ENCODE measurements at regions not wholly inside any gene's neighbourhood (a gene's known extent, or its start where the extent isn't known, plus 50 kb on each side); places are given as distances from the start of the nearest gene placed in this dataset.

DNA sequence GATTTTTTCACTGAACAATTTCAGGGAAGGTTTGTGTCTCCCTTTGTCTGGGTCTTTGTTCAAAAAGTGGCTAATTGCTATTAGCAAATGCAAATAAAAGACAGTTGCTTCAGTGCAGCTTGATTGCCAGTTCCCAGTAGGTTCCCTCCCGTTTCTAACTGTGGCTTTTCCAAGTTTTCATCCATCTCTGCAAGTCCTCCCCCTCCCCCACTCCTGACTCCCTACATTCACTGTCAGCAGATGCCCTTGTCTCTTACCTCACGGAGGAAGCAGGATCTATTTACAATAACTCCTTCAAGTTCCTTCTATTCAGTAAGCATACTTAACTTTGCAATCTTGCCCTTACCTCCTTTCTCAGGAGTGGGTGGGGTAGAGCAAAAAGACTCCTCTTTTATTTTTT lies 55.4 kb upstream of the SCEL start:
- in situ Hi-C loops (cut with MboI; ENCODE audit: low sequenced_read_pairs): no loop called here

DNA sequence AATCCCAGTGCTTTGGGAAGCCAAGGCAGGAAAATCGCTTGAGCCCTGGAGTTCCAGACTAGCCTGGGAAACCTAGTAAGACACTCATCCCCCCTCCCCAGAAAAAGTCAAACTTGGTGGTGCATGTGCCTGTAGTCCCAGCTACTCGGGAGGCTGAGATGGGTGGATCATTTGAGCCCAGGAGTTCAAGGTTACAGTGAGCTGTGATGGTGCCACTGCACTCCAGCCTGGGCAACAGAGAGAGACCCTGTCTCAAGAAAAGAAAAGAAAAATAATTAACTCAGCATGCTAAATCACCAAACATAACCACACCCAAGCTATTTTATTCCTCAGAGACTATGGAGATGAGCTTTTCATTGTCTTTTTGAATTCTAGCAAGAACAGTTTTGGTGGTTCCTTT lies 56.2 kb upstream of the SCEL start:
- in situ Hi-C loops (cut with MboI; ENCODE audit: low sequenced_read_pairs): loop anchor here (10.0 kb wide), 1 partner anchor 145 kb away; no protein-coding TSS in a partner anchor

DNA sequence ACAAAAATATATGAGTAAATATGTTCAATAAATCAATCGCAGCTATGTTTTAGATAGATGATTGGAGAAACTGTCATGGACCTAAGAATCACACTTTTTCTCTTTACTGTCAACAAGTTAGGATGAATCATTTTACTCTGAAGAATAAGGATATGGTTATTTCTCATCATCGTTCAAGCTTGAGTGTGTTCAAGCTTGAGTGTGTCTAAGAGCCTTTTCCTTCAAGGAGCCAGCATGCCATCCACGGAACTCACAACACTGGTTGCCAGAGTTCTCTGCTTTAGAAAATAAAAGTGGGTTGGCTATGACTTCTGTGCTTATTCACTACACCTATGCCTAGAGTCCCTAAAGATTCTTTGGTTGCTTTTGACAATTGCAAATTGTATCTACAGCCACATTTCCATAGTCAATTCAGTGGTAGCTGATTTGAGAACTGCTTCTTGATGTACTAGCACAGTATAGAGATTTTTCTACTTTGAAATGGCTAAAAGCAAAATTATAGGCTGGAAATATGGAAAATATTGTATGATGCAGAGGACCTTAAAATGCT lies 58.1 kb upstream of the SCEL start:
- in situ Hi-C loops (cut with MboI; ENCODE audit: low sequenced_read_pairs): loop anchor here (10.0 kb wide), 1 partner anchor 143 kb away; no protein-coding TSS in a partner anchor

DNA sequence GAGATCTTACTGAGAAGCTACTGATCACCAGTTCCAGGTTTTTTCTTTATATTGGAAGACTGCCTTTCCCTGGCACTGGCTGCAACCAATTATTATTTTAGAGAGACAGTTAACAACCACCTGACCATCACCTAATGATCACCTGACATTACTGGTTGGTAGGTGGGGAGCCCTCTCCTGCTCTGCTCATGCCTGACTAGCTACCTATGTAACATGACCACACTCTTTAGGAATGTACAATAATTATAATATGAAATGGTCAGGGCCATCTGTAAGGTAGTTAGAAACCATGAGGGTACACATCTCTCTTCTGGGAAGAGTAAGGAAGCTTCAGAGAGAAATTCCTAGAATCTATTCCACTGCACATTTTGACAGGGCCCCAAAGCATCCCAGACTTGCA lies 59.0 kb upstream of the SCEL start:
- in situ Hi-C loops (cut with MboI; ENCODE audit: low sequenced_read_pairs): loop anchor here (10.0 kb wide), 1 partner anchor 142 kb away; no protein-coding TSS in a partner anchor

DNA sequence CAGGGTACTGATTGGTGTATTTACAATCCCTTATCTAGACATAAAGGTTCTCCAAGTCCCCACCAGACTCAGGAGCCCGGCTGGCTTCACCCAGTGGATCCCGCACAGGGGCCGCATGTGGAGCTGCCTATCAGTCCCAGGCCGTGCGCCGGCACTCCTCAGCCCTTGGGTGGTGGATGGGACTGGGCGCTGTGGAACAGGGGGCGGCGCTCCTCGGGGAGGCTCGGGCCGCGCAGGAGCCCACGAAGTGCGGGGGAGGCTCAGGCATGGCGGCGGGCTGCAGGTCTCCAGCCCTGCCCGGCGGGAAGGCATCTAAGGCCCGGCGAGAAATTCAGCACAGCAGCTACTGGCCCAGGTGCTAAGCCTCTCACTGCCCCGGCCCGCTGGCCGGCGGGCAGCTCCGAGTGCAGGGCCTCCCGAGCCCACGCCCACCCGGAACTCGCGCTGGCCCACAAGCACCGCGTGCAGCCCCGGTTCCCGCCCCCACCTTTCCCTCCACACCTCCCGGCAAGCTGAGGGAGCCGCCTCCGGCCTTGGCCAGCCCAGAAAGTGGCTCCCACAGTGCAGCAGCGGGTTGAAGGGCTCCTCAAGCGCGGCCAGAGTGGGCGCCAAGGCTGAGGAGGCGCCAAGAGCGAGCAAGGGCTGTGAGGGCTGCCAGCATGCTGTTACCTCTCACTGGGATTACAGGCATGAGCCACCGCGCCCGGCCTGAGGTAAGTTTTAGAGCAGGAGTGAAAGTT lies 60.0 kb upstream of the SCEL start:
- in situ Hi-C loops (cut with MboI; ENCODE audit: low sequenced_read_pairs): loop anchor here (10.0 kb wide), 1 partner anchor 141 kb away; no protein-coding TSS in a partner anchor

DNA sequence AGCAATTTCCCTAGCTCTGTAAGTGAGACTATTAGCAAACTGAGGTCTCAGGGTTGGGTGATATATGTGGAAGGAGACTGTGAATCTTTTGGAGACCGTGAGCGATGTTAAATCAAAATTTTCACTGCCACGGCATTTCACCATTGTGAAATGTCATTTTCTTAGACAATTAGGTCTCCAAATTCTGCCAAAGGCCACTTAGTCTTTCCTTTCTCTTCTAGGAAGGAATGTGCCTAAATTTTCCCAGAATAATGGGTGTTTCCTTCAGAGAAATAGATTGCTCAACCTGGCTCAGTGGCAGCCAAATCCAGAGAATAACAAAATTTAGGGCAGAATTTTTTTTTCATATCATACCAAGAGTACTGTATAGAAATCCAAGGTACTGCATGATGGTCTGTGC lies 64.5 kb upstream of the SCEL start:
- in situ Hi-C loops (cut with MboI; ENCODE audit: low sequenced_read_pairs): loop anchor here (10.0 kb wide), 1 partner anchor 136 kb away; no protein-coding TSS in a partner anchor

DNA sequence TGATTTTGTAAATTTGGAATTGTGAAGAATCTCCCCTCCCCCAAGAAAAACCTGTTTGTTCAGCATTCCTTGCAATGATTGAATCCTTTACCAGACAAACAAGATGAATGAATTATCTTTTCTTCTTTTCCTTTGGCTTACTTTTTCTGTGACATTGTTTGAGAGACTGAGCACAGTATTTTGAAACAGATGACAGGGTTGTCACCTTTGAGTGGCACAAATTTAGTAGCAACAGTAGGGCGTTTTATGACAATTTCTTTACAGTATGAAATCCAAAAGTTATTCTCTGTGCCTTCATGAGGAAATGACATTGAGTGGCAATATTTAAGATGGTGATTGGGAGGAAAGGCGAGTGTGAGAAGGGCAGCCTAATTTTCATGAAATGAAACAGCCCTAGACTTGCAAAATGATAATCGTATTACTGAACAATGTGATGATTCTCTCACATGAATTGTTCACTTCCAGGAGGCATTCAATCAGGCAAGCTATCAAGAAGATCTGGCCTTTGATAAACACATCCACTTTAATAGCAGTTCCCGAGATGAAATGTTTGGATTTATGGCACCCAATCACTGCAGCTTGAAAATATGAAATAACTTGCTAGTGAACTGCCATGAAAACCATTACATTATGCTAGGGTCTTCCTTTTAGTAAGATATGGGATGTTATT lies 68.6 kb upstream of the SCEL start:
- in situ Hi-C loops (cut with MboI; ENCODE audit: low sequenced_read_pairs): no loop called here

DNA sequence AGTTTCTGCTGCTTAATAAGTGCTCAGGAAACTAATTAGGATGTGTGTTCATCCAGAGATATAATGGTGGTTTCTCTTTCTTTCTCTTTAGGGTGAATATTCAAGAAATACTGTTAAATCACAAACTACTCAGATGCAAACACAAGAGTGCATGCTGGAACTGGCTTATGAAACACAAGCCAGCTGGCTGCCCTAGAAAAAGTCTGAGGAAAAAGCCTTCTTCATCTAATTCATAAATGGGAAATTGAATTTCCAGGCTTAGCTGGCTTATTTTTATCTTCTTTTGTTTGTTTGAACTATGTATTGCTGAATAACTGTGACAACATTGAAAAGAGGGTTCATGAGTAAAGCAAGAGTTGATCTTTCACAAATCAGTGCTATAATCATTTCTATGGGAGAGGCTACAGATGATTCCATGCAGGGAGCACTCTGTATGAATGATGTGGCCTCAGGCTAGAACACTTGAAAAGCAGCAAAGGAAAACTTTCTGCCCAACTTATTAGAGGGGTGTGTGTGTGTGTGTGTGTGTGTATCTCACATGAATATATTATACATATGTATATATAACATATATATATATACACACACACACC lies 69.8 kb upstream of the SCEL start:
- in situ Hi-C loops (cut with MboI; ENCODE audit: low sequenced_read_pairs): no loop called here

DNA sequence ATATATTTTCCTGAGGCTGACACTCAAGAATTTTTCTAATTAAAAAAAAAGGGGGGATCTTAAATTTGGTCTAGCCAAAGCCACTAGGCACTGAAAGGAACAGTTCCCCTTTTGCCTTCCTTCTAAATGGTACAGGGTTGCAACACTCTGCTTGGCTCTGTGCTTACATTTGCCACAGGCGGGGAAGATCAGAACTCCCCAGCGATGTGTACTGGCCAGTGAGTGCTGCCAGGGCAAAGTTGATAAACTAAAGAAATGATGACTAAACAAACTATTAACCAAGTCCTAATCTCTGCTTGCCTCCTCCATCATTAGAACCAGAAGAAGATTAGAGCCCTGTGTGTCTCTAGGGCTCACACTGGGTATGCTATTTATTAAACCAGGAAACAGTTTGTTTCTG lies 75.3 kb upstream of the SCEL start:
- in situ Hi-C loops (cut with MboI; ENCODE audit: low sequenced_read_pairs): no loop called here

DNA sequence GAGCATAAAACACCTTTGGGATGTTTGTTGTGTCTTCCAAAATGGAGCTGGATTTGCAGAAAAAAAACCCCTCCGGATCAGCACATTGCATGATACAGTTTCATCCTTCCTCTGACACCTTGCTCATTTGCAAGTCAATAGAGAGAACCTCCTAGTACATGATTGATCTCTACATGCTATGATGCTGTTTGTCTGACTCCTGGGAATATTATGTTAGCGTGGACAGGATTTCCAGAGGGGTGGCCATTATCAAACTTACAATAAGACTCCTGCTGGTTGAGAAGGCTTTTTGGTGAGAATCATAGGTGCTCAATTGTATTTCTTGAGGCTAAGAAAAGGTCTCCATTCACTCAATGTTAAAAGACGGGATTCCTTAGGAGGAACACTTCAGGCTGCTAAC lies 75.9 kb upstream of the SCEL start:
- in situ Hi-C loops (cut with MboI; ENCODE audit: low sequenced_read_pairs): no loop called here

DNA sequence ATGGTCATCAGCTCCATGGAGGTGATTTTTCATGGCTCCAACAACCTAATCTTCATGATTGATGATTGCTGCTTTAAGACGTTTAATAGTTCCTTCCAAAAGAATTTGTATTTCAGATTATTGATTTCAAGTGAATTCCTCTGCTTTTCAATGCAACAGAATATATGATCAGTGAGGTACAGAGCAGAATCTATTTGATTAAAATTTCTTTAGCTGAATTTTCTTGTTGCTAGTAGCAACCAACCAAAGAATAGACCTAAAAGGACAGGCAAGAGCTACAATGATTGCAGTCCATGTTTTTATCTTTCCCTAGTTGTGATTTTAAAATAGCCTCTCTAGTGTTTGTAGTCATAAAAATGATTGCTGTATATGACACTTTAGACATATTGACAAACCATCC lies 76.8 kb upstream of the SCEL start:
- in situ Hi-C loops (cut with MboI; ENCODE audit: low sequenced_read_pairs): no loop called here

DNA sequence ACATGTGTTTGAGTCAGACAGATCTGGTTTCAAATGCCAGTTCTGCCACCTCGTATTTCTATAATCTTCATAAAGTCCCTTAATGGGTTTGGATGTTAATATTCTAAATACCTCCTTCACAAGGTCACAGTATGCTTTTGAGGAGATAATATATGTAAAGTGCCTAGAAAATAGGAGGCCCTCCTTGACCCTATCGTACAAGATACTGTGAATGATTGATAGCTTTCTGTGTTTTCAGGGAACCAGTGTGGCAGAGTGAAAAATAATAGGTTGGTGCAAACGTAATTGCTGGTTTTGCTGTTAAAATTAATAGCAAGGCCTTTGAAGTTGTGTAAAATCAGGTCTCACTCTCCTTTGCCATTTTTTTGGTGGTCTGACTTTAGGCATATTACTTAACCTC lies 77.5 kb upstream of the SCEL start:
- in situ Hi-C loops (cut with MboI; ENCODE audit: low sequenced_read_pairs): no loop called here

DNA sequence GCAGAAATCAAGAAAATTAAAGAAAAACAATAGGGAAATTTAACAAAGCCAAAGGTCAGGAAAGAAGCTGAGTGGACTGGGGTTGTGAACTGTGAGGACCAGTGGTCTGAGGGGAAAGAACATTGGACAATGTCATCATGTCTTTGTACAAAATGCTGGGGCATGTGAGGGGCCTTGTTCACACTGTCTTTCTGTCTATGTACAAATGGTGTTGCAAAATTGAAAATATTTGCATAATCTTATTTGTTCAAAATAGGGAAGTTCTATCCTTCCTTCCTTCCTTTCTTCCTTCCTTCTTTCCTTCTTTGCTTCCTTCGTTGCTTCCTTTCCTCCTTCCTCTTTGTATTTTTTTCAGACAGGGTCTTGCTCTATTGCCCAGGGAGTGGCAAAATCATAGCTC lies 79.2 kb upstream of the SCEL start:
- in situ Hi-C loops (cut with MboI; ENCODE audit: low sequenced_read_pairs): no loop called here

DNA sequence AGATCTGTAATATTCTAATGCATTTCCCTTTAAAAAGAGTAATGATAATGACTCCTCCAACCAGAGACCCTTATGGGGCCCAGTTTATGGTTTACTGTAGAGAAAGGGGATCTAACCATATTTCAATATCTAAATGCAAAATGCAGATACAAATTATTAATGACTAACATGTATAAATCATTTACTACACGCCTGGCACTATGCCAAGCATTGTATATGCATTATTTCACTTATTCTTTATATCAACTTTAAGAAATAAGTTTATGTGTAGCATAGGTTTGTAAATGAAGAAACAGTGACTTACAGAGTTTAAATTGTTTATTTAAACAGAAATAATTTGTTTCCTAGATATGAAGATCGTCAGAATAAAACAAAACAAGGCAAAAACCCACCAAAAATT lies 86.2 kb upstream of the SCEL start:
- in situ Hi-C loops (cut with MboI; ENCODE audit: low sequenced_read_pairs): no loop called here

DNA sequence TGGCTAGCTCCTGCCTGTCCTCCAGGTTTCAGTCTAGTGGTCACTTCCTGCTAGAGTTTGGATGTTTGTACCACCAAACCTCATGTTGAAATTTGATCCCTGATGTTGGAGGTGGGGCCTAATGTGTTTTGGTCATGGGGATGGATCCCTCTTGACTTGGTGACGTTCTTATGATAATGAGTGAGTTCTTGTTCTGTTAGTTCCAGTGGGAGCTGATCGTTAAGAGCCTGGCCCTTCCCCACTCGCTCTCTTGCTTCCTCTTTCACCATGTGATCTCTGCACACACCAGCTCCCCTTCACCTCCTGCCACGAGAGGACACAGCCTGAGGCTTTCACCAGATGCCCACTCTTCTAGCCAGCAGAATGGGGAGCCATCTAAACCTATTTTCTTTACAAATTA lies 86.8 kb upstream of the SCEL start:
- in situ Hi-C loops (cut with MboI; ENCODE audit: low sequenced_read_pairs): no loop called here

DNA sequence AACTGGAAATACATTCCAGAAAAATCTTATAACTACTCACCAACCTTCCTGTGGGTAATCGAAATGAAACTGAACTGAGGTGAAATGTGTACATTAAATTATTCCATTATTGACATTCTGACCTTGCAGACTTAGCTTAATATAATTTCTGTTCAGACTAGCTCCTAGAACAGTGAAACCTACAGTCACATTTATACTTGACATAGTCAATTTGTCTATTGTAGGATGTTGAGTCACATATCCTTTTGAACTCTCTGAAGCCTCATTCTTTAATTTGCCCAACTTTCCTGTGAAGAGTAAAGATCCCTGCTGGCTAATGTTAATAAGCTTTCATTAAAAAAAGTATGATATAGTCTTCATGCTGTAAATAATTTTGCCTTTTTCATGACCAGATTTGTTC lies 92.0 kb upstream of the SCEL start:
- in situ Hi-C loops (cut with MboI; ENCODE audit: low sequenced_read_pairs): no loop called here

DNA sequence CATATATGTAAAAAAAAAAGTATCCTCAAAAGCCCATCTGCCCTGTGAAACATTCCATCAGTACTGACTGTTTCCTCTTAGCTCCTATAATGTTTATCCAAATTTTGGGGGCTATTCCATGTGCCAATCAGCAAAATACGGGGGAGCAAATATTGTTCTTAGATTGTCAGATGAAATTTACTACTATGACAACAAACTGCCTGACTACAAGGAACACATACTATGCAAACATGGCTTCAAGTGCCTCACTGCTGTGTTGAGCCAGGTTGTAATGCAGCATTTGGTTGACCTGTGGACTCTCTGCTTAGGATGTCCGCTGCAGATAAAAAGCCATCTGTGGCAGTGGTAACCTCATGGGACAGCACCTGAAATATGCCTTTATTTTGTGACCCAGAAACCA lies 98.2 kb upstream of the SCEL start:
- in situ Hi-C loops (cut with MboI; ENCODE audit: low sequenced_read_pairs): no loop called here

DNA sequence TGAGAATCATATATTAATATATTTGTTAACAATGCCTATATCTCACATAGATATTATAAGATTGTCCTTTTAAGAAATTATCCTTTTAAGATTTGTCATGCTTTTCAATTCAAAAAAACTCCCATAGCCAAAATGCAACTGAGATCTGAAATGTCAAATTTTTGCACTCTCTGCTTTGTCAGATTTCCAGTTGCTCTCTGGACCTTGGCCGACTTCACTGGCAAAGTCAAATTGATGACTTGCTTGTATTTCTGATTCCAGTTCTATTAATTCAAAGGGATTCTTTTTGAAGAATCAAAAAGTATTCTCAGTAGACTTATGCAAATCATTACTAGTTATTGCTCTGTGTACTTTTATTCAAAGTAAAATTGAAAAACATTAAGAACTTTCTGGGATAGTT lies 101.2 kb upstream of the SCEL start:
- in situ Hi-C loops (cut with MboI; ENCODE audit: low sequenced_read_pairs): no loop called here

DNA sequence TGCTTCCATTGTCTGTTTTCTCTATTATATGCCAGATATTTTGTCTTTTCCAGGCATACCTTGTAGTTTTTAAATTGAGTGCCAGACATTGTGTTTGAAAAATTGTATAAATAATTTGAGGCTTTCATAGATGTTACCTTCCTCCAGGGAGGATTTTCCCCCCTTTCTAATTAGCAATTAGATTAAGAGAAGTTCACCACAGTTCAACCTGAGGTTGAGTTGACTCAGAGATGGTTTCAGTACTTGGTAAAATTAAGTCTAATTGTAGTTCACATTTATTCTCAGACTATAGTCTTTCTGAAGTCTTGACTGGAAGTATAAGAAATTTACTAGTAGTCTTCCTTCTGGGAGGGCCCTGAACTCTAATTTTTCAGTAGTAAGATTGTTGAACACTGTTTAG lies 104.1 kb upstream of the SCEL start:
- in situ Hi-C loops (cut with MboI; ENCODE audit: low sequenced_read_pairs): no loop called here

DNA sequence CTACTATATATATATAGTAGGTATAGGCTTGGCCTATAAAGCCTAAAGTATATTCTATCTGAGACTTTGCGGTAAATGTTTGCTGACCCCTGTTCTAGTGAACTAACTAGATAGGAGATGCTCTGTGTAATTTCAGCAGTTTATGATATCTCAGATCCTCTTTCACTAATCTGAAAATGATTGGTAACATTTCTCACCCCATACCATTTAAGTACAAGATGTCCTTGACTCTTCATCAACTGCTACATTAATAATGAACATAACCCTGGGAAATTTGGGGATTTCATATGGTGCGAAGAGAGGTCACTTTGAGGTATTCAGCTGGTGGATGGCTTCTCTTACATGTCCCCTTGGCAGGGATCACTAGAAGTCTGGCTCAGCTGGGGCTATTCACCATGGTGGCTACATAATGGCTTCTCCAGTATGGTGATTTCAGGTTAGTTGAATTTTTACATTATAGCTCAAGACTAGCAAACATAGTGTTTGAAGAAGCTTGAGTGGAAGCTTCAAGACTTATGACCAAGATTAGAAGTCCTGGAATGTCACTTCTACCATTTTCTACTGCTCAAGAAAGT lies 103.6 kb upstream of the MYCBP2 start:
- in situ Hi-C loops (cut with MboI; ENCODE audit: low sequenced_read_pairs): no loop called here

DNA sequence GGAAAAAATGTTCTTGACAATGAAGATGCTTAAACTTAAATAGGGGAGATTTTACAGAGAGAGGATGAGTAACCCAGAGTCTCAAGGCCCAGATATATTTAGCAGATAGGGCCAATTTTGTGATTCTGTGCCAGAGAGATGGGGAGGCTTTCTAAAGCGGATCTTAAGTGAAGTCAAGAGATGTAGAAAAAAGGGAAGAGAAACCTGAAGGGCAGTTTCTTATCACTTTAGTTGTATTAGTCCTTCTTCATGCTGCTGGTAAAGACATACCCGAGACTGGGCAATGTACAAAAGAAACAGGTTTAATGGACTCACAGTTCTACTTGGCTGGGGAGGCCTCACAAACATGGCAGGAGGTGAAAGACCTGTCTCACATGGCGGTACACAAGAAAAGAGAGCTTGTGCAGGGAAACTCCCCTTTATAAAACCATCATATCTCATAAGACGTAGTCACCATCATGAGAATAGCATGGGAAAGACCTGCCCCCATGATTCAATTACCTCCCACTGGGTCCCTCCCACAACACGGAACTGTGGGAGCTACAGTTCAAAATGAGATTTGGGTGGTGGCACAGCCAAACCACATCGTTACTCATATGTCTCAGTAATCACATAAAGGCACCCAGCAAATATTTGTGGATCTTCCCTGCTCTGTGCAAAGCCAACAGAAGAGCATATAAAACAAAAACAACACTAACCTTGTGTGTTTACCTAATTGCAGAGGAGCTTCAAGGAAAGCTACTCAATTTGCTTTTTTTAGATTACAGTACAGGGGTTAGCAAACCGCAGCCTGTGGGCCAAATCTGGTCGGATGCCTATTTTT lies 102.6 kb upstream of the MYCBP2 start:
- in situ Hi-C loops (cut with MboI; ENCODE audit: low sequenced_read_pairs): no loop called here

Measured in HL-60/S4 (cell line).